Stimulated activated memory B cell treated with anti-CD40 and anti-IgM and Interleukin-4, amounts not matched to agents 10 μg/mL and 1 μg/mL and 100 μg/mL, for 72 hours (primary cell): ENCODE measurements at regions not wholly inside any gene's neighbourhood (a gene's known extent, or its start where the extent isn't known, plus 50 kb on each side); places are given as distances from the start of the nearest gene placed in this dataset.

Experiments used
- ATAC-seq: fragments of 150-1000 bp; cut with Tn5 transposase; 2 replicates; pipeline ENCODE4 v1.10.0; 2021
- H3K27ac Mint-ChIP-seq: one replicate; pipeline ENCODE4 v1.8.0; 2022; ENCODE audit warnings: mild to moderate bottlenecking, mixed read lengths
- H3K27me3 Mint-ChIP-seq: one replicate; pipeline ENCODE4 v1.8.0; 2022; ENCODE audit warnings: mixed read lengths
- H3K36me3 Mint-ChIP-seq: one replicate; pipeline ENCODE4 v1.8.0; 2022; ENCODE audit warnings: mixed read lengths
- H3K4me1 Mint-ChIP-seq: one replicate; pipeline ENCODE4 v1.8.0; 2022; ENCODE audit warnings: mixed read lengths
- H3K4me3 Mint-ChIP-seq: one replicate; pipeline ENCODE4 v1.8.0; 2022; ENCODE audit warnings: mild to moderate bottlenecking, moderate library complexity, mixed read lengths
- H3K9me3 Mint-ChIP-seq: one replicate; pipeline ENCODE4 v1.8.0; 2022; ENCODE audit warnings: mixed read lengths

- ATAC-seq: no peak
Measured at GRCh38 chr4:13092702-13093101, 391.4 kb downstream of the RAB28 start.

DNA sequence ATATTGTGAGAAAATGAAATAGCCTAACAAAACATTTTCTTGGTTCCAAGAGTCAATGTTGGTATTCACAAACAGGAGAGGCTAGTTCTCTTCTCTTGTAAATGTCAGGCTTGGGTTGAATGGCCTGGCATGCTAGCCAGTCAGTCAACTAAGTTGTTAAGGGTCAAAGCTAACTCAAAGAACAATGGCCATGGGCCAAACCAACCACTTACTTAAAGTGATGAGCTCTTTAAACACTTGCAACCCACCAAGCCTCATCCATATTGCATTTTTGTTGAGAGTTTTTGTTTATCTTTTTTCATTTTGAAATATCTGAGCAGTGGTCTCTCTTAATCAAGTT lies 394.5 kb downstream of the RAB28 start:
- no peak for ATAC-seq
- Mint-ChIP-seq H3K4me3 (no peak overlapping the region), H3K36me3 (no peaks in the 10 kb centered on the region), H3K9me3 (peaks cover under 1% of the 10 kb centered on the region), H3K4me1 (no peaks in the 10 kb centered on the region), H3K27ac (no peak overlapping the region), H3K27me3 (no peaks in the 10 kb centered on the region)

More at GRCh38 chr4:13092702-13093101, 391.4 kb downstream of the RAB28 start:
- no peak overlapping the region for H3K27ac Mint-ChIP-seq
- no peaks in the 10 kb centered on the region for H3K4me1 Mint-ChIP-seq
- H3K27me3 Mint-ChIP-seq: no peaks in the 10 kb centered on the region
- peaks cover 3% of the 10 kb centered on the region for H3K9me3 Mint-ChIP-seq
- no peaks in the 10 kb centered on the region for H3K36me3 Mint-ChIP-seq
- no peak overlapping the region for H3K4me3 Mint-ChIP-seq

DNA sequence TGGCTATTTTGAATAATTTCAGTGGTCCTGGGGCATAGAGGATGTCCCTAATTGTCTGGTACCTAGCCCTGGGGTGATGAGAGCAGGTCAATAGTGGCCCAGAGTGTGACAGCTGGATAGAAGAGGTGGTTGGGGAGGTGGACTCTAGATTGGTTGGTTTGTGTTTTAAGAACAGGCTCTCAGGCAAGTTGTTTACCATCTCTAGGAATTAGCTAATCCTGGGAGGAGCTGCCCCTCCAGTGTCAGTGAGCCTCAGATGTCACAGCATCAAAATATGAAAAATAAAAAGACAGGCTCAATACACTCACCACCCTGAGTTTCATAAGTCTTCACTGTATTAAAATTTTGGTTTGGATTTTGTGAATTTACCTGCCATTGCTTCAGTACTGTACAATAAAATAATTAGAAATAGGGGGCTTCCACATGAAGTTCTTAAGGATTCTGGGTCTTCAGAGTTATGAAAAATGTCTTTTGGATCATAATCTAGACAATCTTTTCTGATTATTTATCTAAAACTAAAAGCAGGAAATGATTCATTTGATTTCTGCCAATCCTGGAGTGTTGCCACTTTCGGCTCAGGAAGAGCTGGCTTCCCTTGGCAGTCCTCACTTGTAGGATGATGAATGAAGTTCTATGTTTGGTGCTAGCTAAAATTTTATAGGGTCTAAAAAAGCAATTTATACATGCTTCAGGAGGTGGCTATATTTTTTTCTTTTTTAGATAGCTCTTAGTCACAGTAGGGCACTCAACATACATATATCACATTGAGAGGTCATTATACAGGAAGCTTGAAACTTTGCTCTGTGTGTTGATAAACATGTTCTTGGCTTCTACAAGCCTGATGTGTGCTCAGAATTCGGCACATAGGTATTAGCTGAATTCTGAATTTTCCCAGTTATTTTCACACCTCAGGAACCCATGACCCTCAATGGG lies 395.1 kb downstream of the RAB28 start:
- Mint-ChIP-seq H3K36me3 (no peaks in the 10 kb centered on the region), H3K27ac (no peak overlapping the region), H3K4me3 (no peak overlapping the region), H3K4me1 (no peaks in the 10 kb centered on the region), H3K27me3 (no peaks in the 10 kb centered on the region), H3K9me3 (peaks cover 6% of the 10 kb centered on the region)
- ATAC-seq: peak; percentile 8

- Mint-ChIP-seq H3K4me3 (no peak overlapping the region), H3K9me3 (peaks cover 17% of the 10 kb centered on the region), H3K36me3 (no peaks in the 10 kb centered on the region), H3K27me3 (no peaks in the 10 kb centered on the region), H3K4me1 (no peaks in the 10 kb centered on the region), H3K27ac (no peak overlapping the region)
- ATAC-seq: no peak
Measured at GRCh38 chr4:13087041-13087440, 397.1 kb downstream of the RAB28 start.

DNA sequence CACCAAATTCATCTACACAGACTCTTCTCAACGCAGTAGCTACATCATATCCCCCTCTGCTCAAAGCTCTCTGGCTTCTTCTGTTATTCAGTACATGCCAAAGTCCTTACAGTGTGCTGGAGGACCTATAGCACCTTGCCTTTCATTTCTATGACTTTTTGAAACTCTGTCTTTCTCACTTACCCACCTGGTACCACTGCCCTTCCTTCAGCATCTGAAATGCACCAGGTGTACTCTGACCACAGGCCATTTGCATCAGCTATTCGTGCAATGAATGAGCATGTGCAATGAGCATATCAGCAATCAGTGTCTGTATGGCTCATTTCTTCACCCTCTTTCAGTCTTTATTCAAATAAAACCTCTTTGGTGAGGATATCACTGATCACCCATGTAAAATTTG lies 399.9 kb downstream of the RAB28 start:
- H3K9me3 Mint-ChIP-seq: peaks cover 28% of the 10 kb centered on the region
- no peak for ATAC-seq
- H3K27ac Mint-ChIP-seq: no peak overlapping the region
- H3K4me3 Mint-ChIP-seq: no peak overlapping the region
- H3K27me3 Mint-ChIP-seq: no peaks in the 10 kb centered on the region
- peaks cover 9% of the 10 kb centered on the region for H3K36me3 Mint-ChIP-seq
- H3K4me1 Mint-ChIP-seq: no peaks in the 10 kb centered on the region

- peaks cover 28% of the 10 kb centered on the region for H3K9me3 Mint-ChIP-seq
- no peaks in the 10 kb centered on the region for H3K27me3 Mint-ChIP-seq
- peaks cover 9% of the 10 kb centered on the region for H3K36me3 Mint-ChIP-seq
- H3K27ac Mint-ChIP-seq: no peak overlapping the region
- ATAC-seq: no peak
- no peak overlapping the region for H3K4me3 Mint-ChIP-seq
- H3K4me1 Mint-ChIP-seq: no peaks in the 10 kb centered on the region
Measured at GRCh38 chr4:13081830-13082229, 402.3 kb downstream of the RAB28 start.

- no peak overlapping the region for H3K27ac Mint-ChIP-seq
- no peaks in the 10 kb centered on the region for H3K36me3 Mint-ChIP-seq
- H3K4me1 Mint-ChIP-seq: no peaks in the 10 kb centered on the region
- H3K4me3 Mint-ChIP-seq: no peak overlapping the region
- peaks cover 7% of the 10 kb centered on the region for H3K9me3 Mint-ChIP-seq
- H3K27me3 Mint-ChIP-seq: no peaks in the 10 kb centered on the region
- no peak for ATAC-seq
Measured at GRCh38 chr4:13067077-13067476, 417.1 kb downstream of the RAB28 start.

- no peak overlapping the region for H3K4me3 Mint-ChIP-seq
- no peaks in the 10 kb centered on the region for H3K9me3 Mint-ChIP-seq
- H3K27ac Mint-ChIP-seq: no peak overlapping the region
- H3K27me3 Mint-ChIP-seq: no peaks in the 10 kb centered on the region
- no peak for ATAC-seq
- H3K36me3 Mint-ChIP-seq: no peaks in the 10 kb centered on the region
- no peaks in the 10 kb centered on the region for H3K4me1 Mint-ChIP-seq
Measured at GRCh38 chr4:13059019-13059418, 425.1 kb downstream of the RAB28 start.

DNA sequence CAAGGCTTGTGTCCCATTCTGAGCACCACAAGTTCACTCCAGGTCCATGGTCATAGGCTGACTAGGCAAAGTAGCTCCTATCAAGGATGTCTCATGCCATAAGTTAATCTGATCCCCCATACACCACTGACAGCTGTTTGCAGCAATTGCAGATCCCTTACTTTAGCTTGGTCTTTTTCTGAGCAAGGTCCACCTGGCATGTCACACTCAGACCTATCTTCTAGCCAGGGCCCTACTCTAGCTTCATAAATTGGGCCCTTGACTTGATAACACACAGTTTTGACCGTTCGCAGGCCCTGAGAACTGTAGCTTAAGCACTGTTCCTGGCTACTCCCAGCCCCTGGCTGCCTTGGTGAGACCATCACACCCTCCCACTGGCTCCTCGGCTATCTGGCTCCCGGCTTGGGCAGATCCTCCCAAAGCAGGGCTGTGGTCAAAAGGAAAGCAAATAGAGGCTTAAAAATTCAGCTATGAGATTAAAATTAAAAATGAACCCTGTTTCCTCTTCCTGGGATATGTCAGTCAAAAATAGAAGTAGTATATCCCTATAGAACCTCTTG lies 427.4 kb downstream of the RAB28 start:
- Mint-ChIP-seq H3K9me3 (no peaks in the 10 kb centered on the region), H3K27me3 (no peaks in the 10 kb centered on the region), H3K4me3 (no peak overlapping the region), H3K36me3 (no peaks in the 10 kb centered on the region), H3K4me1 (no peaks in the 10 kb centered on the region), H3K27ac (no peak overlapping the region)
- ATAC-seq: peak; percentile 22

- Mint-ChIP-seq H3K27me3 (no peaks in the 10 kb centered on the region), H3K9me3 (peaks cover 2% of the 10 kb centered on the region), H3K27ac (no peak overlapping the region), H3K4me3 (no peak overlapping the region), H3K4me1 (no peaks in the 10 kb centered on the region), H3K36me3 (no peaks in the 10 kb centered on the region)
- no peak for ATAC-seq
Measured at GRCh38 chr4:13054420-13054970, 429.6 kb downstream of the RAB28 start.

DNA sequence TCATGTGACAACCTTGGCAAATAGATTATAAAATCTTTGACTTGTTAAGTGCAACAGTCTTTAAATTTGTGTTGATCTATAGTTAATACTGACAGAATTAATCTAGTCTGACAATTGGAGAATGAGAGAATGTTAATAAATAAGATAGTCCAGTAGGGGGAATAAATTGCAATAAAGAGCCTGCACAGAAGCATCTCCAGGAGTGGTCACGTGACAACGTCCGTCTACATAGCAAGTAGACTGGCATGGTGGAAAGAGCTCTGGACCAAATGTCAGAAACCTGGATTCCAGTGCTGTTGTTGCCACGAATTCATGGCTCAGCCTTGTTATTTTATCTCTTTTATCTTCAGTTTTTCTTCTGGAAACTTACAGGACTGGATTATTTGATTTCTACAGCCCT lies 436.5 kb downstream of the RAB28 start:
- peaks cover 3% of the 10 kb centered on the region for H3K9me3 Mint-ChIP-seq
- H3K4me1 Mint-ChIP-seq: no peaks in the 10 kb centered on the region
- no peak overlapping the region for H3K27ac Mint-ChIP-seq

DNA sequence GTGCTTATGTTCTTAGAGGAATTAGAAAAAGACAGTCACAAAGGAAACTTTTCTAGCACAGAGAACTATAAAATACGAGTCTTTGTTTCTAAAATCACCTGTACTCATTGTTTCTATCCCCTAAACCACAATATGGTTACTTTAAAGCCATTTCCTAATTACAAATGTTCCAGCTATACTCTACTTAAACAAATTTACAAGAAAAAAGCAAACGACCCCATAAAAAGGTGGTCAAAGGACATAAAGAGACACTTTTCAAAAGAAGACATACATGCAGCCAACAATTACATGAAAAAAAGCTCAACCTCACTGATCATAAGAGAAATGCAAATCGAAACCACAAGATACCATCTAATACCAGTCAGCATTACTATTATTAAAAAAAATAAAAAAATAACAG lies 447.3 kb downstream of the RAB28 start:
- no peak overlapping the region for H3K4me3 Mint-ChIP-seq
- no peak overlapping the region for H3K27ac Mint-ChIP-seq
- H3K27me3 Mint-ChIP-seq: no peaks in the 10 kb centered on the region
- H3K36me3 Mint-ChIP-seq: no peaks in the 10 kb centered on the region
- ATAC-seq: no peak
- no peaks in the 10 kb centered on the region for H3K4me1 Mint-ChIP-seq
- peaks cover 4% of the 10 kb centered on the region for H3K9me3 Mint-ChIP-seq

More for the DNA sequence above, 436.5 kb downstream of the RAB28 start:
- no peak for ATAC-seq
- no peaks in the 10 kb centered on the region for H3K36me3 Mint-ChIP-seq
- no peak overlapping the region for H3K4me3 Mint-ChIP-seq
- no peaks in the 10 kb centered on the region for H3K27me3 Mint-ChIP-seq

DNA sequence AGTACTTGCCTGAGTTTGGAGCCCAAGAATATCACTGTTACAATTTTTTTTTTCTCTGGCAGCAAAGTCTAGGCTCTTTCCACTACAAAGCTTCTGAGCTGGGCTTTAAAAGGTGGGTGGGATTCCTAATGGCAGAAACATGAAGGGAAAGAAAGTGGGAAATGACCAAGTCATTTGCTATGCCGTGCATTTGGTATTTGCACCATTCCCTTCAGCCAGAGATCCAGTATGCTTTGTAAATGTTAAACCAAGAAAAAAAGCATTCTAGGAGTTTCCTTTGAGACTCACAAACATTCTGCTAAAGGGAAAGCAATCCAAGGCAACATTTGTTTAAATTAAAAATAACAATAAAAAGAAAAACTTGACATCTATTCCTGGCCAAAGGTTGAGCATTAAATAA lies 451.2 kb downstream of the RAB28 start:
- Mint-ChIP-seq H3K27me3 (no peaks in the 10 kb centered on the region), H3K36me3 (no peaks in the 10 kb centered on the region), H3K4me1 (no peaks in the 10 kb centered on the region), H3K4me3 (no peak overlapping the region), H3K9me3 (peaks cover 4% of the 10 kb centered on the region), H3K27ac (no peak overlapping the region)
- no peak for ATAC-seq

DNA sequence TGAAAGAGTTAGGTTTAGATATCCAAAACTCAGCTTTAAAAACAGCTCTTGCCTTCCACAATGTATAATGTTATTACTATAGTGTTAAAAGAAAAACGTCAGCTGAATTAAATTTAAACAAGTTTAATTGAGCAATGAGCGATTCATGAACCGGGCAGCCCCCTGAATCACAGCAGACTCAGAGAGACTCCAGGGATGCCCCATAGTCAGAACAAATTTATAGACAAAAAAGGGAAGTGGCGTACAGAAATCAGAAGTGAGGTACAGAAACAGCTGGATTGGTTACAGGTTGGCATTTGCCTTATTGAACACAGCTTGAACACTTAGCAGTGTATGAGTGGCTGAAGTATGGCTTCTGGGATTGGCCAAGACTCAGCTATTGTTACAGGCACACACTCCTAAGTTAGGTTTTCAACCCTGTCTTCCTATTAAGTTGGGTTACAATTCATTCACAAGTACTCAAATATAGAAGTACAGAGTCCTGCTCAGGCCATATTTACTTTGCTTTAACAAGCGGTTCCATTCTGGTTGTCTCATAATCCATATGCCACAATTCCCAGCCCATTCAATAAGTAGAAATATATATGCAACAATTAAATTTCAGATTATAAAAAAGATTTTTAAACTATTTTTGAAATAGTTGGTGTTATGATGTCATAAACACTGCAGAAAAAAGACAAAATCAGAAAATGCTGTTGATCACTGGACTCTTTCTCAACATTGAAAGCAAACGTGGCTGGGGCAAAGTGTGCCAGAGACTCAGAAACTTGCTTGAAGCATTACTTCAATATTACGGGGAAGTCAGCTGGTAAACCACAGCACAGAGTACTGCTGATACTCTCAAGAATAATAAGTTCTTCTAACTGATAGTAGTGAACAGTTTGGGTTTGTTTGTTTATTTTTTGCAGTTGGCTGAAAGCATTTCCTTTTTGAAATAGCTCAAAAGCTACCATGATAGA lies 459.7 kb downstream of the RAB28 start:
- Mint-ChIP-seq H3K27ac (no peak overlapping the region), H3K4me1 (no peaks in the 10 kb centered on the region), H3K27me3 (no peaks in the 10 kb centered on the region), H3K36me3 (no peaks in the 10 kb centered on the region), H3K9me3 (no peaks in the 10 kb centered on the region), H3K4me3 (no peak overlapping the region)
- no peak for ATAC-seq

GRCh38 chr4:13007802-13008470 lies 476.2 kb downstream of the RAB28 start:
- Mint-ChIP-seq H3K27ac (no peak overlapping the region), H3K27me3 (no peaks in the 10 kb centered on the region), H3K4me3 (no peak overlapping the region), H3K36me3 (no peaks in the 10 kb centered on the region), H3K4me1 (no peaks in the 10 kb centered on the region), H3K9me3 (no peaks in the 10 kb centered on the region)
- no peak for ATAC-seq
